HG03108 (cell line): ENCODE measurements at regions not wholly inside any gene's neighbourhood (a gene's known extent, or its start where the extent isn't known, plus 50 kb on each side); places are given as distances from the start of the nearest gene placed in this dataset.
"Not testable (repeated sequence)": the region's sequence is repeated elsewhere in the genome, so short reads cannot be mapped to it uniquely, and the experiment has no call there.

Source experiments
- ATAC-seq: cut with Tn5 transposase; IDR thresholded peaks from one replicate; pipeline ENCODE4 v1.9.1; 2021; ENCODE audit warnings: moderate library complexity; ENCODE audit not compliant: unreplicated experiment

GRCh38 chr6:90463359-90463758 lies 123.5 kb downstream of the MAP3K7 start:
- ATAC-seq, result no peak

- no peak for ATAC-seq
Observed at GRCh38 chr6:90462102-90462501, 124.8 kb downstream of the MAP3K7 start.

GRCh38 chr6:90461383-90461782 lies 125.5 kb downstream of the MAP3K7 start:
- no peak for ATAC-seq

GRCh38 chr6:90460051-90460450 lies 126.8 kb downstream of the MAP3K7 start:
- no peak for ATAC-seq

GRCh38 chr6:90459225-90459758 lies 127.6 kb downstream of the MAP3K7 start:
- no peak for ATAC-seq

- ATAC-seq, result no peak
Observed at GRCh38 chr6:90458353-90459224, 128.3 kb downstream of the MAP3K7 start.

- ATAC-seq, result no peak
Observed at GRCh38 chr6:90457867-90458259, 129.0 kb downstream of the MAP3K7 start.

- not testable (repeated sequence) for ATAC-seq
Observed at GRCh38 chr6:90456997-90457866, 129.6 kb downstream of the MAP3K7 start.

GRCh38 chr6:90456001-90456400 lies 130.9 kb downstream of the MAP3K7 start:
- ATAC-seq, result no peak

- ATAC-seq, result no peak
Observed at GRCh38 chr6:90454836-90455427, 131.9 kb downstream of the MAP3K7 start.

- no peak for ATAC-seq
Observed at GRCh38 chr6:90450268-90450953, 136.5 kb downstream of the MAP3K7 start.

GRCh38 chr6:90449311-90449710 lies 137.6 kb downstream of the MAP3K7 start:
- ATAC-seq, result no peak

GRCh38 chr6:90448836-90449235 lies 138.0 kb downstream of the MAP3K7 start:
- ATAC-seq, result no peak

GRCh38 chr6:90446164-90446563 lies 140.7 kb downstream of the MAP3K7 start:
- no peak for ATAC-seq

- no peak for ATAC-seq
Observed at GRCh38 chr6:90445533-90446108, 141.3 kb downstream of the MAP3K7 start.

- ATAC-seq, result no peak
Observed at GRCh38 chr6:90444160-90444714, 142.6 kb downstream of the MAP3K7 start.

GRCh38 chr6:90442366-90442765 lies 144.5 kb downstream of the MAP3K7 start:
- ATAC-seq, result no peak

- no peak for ATAC-seq
Observed at GRCh38 chr6:90440586-90441283, 144.1 kb upstream of the BACH2 start.

- ATAC-seq, result no peak
Observed at GRCh38 chr6:90439586-90439985, 142.9 kb upstream of the BACH2 start.
